ENCODE measurements at regions not wholly inside any gene's neighbourhood (a gene's known extent, or its start where the extent isn't known, plus 50 kb on each side); places are given as distances from the start of the nearest gene placed in this dataset.

DNA sequence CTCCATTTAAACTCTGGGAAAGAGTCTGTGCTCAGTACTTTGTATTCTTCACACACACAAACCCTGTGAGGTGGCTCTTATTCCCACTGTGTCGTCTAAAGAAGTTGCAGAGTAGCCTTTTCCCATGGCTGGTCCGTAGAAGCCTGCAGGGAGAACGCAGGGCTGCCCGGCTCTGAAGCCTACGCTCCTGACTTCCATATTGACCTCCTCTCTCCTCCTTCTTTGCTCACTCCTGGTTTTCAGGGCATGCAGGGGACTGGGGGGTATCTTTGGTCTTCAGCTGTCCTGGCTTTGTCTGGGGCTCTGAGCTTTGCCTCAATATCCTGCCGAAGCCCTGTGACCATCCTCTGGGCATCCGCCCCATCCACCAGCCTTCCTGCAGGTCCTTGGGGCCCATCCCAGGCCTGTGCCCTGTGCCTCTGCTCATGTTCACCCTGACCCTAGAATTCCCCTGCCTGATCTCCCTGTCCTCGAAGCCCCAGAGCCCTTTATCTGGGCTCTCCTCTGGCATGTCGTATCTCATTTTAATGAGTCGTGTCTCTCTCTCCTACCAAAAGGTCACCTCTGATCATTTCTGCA lies 83.8 kb upstream of the FSTL4 start:
- H3K4me3 ChIP-seq (ENCODE audit: low read depth, low read length) = no peak overlapping the region
- TF ChIP-seq CTCF (IDR thresholded peaks at IDR 0.05; ENCODE audit: insufficient read depth, low read length) = no peak
- DNase-seq (ENCODE audit: low read depth) = no peak

- H3K4me3 ChIP-seq (ENCODE audit: low read depth, low read length) = no peak overlapping the region
- TF ChIP-seq CTCF (IDR thresholded peaks at IDR 0.05; ENCODE audit: insufficient read depth, low read length) = no peak
- DNase-seq (ENCODE audit: low read depth) = no peak
These were observed 82.0 kb upstream of the FSTL4 start for GRCh38 chr5:133694181-133694831.

DNA sequence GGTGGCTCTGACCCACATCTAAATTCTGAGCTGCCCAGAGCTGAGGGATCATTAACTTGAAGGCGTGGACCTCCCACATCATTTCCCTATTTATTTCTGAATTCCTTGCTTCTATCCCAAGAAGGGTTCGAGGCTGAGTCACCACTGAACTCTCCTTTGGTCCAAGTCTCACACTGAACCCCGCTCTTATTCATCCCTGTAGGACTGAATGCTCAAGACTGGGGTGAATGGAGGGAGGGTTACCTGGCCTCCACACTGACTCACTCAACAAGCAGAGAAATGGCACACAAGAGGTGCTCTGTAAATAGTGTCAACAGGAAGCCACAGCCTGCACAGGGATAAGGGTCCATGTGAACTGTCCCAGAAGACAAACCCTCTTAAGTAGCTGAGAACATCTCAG lies 79.1 kb upstream of the FSTL4 start:
- TF ChIP-seq CTCF (IDR thresholded peaks at IDR 0.05; ENCODE audit: insufficient read depth, low read length) = no peak
- H3K4me3 ChIP-seq (ENCODE audit: low read depth, low read length) = no peak overlapping the region
- DNase-seq (ENCODE audit: low read depth) = no peak

DNA sequence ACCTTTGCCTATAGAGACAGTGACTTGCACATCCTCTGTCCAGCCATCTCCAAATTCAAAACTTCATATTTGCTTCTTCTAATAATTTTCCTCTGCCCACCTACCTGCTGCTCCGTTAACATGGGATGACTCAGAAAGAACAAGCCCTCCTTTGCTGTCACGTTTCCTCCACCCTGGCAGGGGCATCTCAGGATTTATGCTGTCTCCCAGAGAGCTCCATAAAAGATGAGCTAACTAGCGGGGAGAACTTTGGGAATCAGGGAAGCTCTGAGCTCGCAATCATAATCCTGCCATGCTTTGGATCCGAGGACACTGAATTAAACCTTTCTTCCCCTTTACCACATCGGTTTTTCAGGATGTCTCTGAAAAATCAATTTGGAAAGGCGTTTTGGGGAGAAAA lies 78.4 kb upstream of the FSTL4 start:
- DNase-seq (ENCODE audit: low read depth) = no peak
- no peak overlapping the region for H3K4me3 ChIP-seq (ENCODE audit: low read depth, low read length)
- no peak for TF ChIP-seq CTCF (IDR thresholded peaks at IDR 0.05; ENCODE audit: insufficient read depth, low read length)

GRCh38 chr5:133688391-133688790 lies 76.0 kb upstream of the FSTL4 start:
- no peak for DNase-seq (ENCODE audit: low read depth)
- TF ChIP-seq CTCF (IDR thresholded peaks at IDR 0.05; ENCODE audit: insufficient read depth, low read length) = no peak

GRCh38 chr5:133687212-133688061 lies 75.1 kb upstream of the FSTL4 start:
- TF ChIP-seq CTCF (IDR thresholded peaks at IDR 0.05; ENCODE audit: insufficient read depth, low read length) = no peak
- no peak for DNase-seq (ENCODE audit: low read depth)
- no peak overlapping the region for H3K4me3 ChIP-seq (ENCODE audit: low read depth, low read length)

More at GRCh38 chr5:133688391-133688790, 76.0 kb upstream of the FSTL4 start:
- no peak overlapping the region for H3K4me3 ChIP-seq (ENCODE audit: low read depth, low read length)

All from fibroblast of the aortic adventitia (primary cell).